Testis (tissue), 2 donors: ENCODE measurements at regions not wholly inside any gene's neighbourhood (a gene's known extent, or its start where the extent isn't known, plus 50 kb on each side); places are given as distances from the start of the nearest gene placed in this dataset.

Source experiments
- POLR2A ChIP-seq: fragments of 450-650 bp; IDR thresholded peaks from one replicate; pipeline ENCODE4 v1.6.1; 2017; ENCODE audit warnings: antibody characterized with exemption, mild to moderate bottlenecking, moderate library complexity
- TF ChIP-seq, protein P1 (sequence below), 3 experiments: fragments of 450-650 bp in 2 of 3; fragments of 200-600 bp in 1 of 3; sonication (generic) in 1 of 3; IDR thresholded peaks; one replicate each; pipeline ENCODE4 v1.5.1; 2016 to 2019; ENCODE audit warnings: antibody characterized with exemption in 3 of 3, mild to moderate bottlenecking in 2 of 3, moderate library complexity in 1 of 3

DNA sequence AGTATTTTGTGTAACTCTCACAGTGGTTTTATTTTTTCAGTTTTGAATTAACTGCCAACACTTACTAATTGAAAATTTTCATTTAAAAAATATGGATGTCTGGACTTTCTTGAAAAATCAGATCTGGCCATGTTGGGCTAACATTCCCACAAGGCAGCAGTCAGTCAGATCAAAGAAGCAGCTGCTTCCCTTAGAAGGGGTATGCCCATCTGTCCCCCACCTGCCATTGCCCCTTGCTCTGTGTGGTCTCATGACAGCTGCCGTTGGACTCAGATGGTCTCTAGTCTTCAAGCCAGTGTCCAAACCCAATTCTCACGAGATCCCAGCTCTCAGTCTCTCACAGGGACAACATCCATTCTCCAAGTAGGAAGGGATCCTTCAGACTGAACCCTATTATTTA, 212.1 kb upstream of the GHITM start:
- TF ChIP-seq, protein P1, sequence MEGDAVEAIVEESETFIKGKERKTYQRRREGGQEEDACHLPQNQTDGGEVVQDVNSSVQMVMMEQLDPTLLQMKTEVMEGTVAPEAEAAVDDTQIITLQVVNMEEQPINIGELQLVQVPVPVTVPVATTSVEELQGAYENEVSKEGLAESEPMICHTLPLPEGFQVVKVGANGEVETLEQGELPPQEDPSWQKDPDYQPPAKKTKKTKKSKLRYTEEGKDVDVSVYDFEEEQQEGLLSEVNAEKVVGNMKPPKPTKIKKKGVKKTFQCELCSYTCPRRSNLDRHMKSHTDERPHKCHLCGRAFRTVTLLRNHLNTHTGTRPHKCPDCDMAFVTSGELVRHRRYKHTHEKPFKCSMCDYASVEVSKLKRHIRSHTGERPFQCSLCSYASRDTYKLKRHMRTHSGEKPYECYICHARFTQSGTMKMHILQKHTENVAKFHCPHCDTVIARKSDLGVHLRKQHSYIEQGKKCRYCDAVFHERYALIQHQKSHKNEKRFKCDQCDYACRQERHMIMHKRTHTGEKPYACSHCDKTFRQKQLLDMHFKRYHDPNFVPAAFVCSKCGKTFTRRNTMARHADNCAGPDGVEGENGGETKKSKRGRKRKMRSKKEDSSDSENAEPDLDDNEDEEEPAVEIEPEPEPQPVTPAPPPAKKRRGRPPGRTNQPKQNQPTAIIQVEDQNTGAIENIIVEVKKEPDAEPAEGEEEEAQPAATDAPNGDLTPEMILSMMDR (IDR thresholded peaks at IDR 0.05), result no peak
- TF ChIP-seq POLR2A, result no peak
